ENCODE measurements at regions not wholly inside any gene's neighbourhood (a gene's known extent, or its start where the extent isn't known, plus 50 kb on each side); places are given as distances from the start of the nearest gene placed in this dataset.

DNA sequence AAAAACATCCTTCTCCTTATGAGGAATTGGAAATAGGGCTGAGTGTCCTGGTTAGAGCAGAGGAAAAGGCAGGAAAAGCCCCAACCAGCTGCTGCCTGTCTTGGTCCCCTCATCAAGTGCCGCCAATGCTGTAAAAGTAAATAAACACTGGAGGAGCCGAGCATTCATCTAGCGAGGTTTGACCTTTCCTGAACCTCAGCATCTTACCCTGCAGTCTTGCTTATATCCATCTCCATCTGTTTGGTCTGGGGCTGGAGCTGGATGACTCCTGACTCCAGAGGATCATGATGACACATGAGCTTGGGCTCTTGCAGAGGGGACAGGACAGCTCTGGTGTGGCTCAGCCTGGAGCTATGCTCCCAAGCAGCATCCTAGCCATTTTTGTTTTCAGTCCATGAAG, 501.1 kb downstream of the TNS3 start:
- H3K4me1 Mint-ChIP-seq, result no peaks in the 10 kb centered on the region
- no peak for ATAC-seq
- no peaks in the 10 kb centered on the region for H3K36me3 Mint-ChIP-seq
- TF ChIP-seq ZBTB21 (CRISPR knock-in tag; IDR thresholded peaks at IDR 0.05; ENCODE audit: borderline replicate concordance) (no peak), ZNF219 (CRISPR knock-in tag; IDR thresholded peaks at IDR 0.05; ENCODE audit: borderline replicate concordance) (no peak), CBFB (CRISPR knock-in tag; IDR thresholded peaks at IDR 0.05; ENCODE audit: low read depth) (no peak), JUN (CRISPR knock-in tag; IDR thresholded peaks at IDR 0.05) (no peak)
- TF ChIP-seq, protein P1, sequence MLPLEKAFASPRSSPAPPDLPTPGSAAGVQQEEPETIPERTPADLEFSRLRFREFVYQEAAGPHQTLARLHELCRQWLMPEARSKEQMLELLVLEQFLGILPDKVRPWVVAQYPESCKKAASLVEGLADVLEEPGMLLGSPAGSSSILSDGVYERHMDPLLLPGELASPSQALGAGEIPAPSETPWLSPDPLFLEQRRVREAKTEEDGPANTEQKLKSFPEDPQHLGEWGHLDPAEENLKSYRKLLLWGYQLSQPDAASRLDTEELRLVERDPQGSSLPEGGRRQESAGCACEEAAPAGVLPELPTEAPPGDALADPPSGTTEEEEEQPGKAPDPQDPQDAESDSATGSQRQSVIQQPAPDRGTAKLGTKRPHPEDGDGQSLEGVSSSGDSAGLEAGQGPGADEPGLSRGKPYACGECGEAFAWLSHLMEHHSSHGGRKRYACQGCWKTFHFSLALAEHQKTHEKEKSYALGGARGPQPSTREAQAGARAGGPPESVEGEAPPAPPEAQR (CRISPR knock-in tag; IDR thresholded peaks at IDR 0.05), result no peak
- TF ChIP-seq, protein P2, sequence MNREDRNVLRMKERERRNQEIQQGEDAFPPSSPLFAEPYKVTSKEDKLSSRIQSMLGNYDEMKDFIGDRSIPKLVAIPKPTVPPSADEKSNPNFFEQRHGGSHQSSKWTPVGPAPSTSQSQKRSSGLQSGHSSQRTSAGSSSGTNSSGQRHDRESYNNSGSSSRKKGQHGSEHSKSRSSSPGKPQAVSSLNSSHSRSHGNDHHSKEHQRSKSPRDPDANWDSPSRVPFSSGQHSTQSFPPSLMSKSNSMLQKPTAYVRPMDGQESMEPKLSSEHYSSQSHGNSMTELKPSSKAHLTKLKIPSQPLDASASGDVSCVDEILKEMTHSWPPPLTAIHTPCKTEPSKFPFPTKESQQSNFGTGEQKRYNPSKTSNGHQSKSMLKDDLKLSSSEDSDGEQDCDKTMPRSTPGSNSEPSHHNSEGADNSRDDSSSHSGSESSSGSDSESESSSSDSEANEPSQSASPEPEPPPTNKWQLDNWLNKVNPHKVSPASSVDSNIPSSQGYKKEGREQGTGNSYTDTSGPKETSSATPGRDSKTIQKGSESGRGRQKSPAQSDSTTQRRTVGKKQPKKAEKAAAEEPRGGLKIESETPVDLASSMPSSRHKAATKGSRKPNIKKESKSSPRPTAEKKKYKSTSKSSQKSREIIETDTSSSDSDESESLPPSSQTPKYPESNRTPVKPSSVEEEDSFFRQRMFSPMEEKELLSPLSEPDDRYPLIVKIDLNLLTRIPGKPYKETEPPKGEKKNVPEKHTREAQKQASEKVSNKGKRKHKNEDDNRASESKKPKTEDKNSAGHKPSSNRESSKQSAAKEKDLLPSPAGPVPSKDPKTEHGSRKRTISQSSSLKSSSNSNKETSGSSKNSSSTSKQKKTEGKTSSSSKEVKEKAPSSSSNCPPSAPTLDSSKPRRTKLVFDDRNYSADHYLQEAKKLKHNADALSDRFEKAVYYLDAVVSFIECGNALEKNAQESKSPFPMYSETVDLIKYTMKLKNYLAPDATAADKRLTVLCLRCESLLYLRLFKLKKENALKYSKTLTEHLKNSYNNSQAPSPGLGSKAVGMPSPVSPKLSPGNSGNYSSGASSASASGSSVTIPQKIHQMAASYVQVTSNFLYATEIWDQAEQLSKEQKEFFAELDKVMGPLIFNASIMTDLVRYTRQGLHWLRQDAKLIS (CRISPR knock-in tag; IDR thresholded peaks at IDR 0.05; ENCODE audit: borderline replicate concordance), result no peak
- TF ChIP-seq, protein P3, sequence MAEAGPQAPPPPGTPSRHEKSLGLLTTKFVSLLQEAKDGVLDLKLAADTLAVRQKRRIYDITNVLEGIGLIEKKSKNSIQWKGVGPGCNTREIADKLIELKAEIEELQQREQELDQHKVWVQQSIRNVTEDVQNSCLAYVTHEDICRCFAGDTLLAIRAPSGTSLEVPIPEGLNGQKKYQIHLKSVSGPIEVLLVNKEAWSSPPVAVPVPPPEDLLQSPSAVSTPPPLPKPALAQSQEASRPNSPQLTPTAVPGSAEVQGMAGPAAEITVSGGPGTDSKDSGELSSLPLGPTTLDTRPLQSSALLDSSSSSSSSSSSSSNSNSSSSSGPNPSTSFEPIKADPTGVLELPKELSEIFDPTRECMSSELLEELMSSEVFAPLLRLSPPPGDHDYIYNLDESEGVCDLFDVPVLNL (CRISPR knock-in tag; IDR thresholded peaks at IDR 0.05; ENCODE audit: borderline replicate concordance, low read depth), result no peak
- POLR2A ChIA-PET, result no interaction called here
- H3K9me3 Mint-ChIP-seq, result no peaks in the 10 kb centered on the region
- no peak overlapping the region for H3K4me3 Mint-ChIP-seq
- H3K27ac Mint-ChIP-seq, result no peak overlapping the region
- CTCF ChIA-PET, result no interaction called here
- no peaks in the 10 kb centered on the region for H3K27me3 Mint-ChIP-seq (ENCODE audit: low read depth)
- no peak for DNase-seq (ENCODE audit: low spot score)

DNA sequence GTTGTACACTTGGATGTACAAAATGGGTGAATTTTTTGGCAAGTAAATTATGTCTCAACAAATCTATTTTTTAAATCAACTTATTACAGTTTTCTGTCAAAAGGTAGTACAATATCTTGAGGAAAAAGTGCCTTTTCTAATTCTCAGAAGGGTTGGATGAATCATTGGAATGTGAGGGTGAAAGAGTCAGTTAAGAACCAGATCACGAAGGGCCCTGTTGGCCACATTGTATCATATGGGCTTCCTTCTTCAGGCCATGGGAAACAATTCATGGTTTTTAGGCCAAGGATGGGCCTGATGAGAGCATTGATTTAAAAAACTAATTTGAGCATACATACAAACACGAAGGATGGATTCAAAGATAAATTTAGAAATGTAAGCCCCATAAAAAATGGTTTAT, 503.7 kb downstream of the TNS3 start:
- Mint-ChIP-seq H3K4me3 (no peak overlapping the region), H3K9me3 (no peaks in the 10 kb centered on the region), H3K27ac (no peak overlapping the region), H3K36me3 (no peaks in the 10 kb centered on the region), H3K27me3 (ENCODE audit: low read depth) (no peaks in the 10 kb centered on the region), H3K4me1 (peaks cover 8% of the 10 kb centered on the region; the same call in 1 of the 2 replicates)
- TF ChIP-seq EMX1 (CRISPR knock-in tag; IDR thresholded peaks at IDR 0.05) (no peak), NR1H2 (CRISPR knock-in tag; IDR thresholded peaks at IDR 0.05) (no peak), FOXJ3 (CRISPR knock-in tag; IDR thresholded peaks at IDR 0.05; ENCODE audit: borderline replicate concordance) (no peak), RELA (CRISPR knock-in tag; IDR thresholded peaks at IDR 0.05; ENCODE audit: borderline replicate concordance) (no peak), SOX15 (CRISPR knock-in tag; IDR thresholded peaks at IDR 0.05) (no peak), MXD4 (CRISPR knock-in tag; IDR thresholded peaks at IDR 0.05; ENCODE audit: borderline replicate concordance) (no peak), KAT7 (CRISPR knock-in tag; IDR thresholded peaks at IDR 0.05; ENCODE audit: borderline replicate concordance) (no peak), NFYB (CRISPR knock-in tag; conservative IDR thresholded peaks at IDR 0.05; ENCODE audit: low read depth) (no peak), FOXK1 (CRISPR knock-in tag; IDR thresholded peaks at IDR 0.05) (no peak), GRHL2 (CRISPR knock-in tag; IDR thresholded peaks at IDR 0.05; ENCODE audit: insufficient replicate concordance, severe bottlenecking) (no peak), SP1 (CRISPR knock-in tag; conservative IDR thresholded peaks at IDR 0.05) (no peak), ESRRA (CRISPR knock-in tag; IDR thresholded peaks at IDR 0.05; ENCODE audit: borderline replicate concordance) (no peak)
- TF ChIP-seq, protein P4, sequence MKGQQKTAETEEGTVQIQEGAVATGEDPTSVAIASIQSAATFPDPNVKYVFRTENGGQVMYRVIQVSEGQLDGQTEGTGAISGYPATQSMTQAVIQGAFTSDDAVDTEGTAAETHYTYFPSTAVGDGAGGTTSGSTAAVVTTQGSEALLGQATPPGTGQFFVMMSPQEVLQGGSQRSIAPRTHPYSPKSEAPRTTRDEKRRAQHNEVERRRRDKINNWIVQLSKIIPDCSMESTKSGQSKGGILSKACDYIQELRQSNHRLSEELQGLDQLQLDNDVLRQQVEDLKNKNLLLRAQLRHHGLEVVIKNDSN (CRISPR knock-in tag; IDR thresholded peaks at IDR 0.05), result no peak
- TF ChIP-seq, protein P5, sequence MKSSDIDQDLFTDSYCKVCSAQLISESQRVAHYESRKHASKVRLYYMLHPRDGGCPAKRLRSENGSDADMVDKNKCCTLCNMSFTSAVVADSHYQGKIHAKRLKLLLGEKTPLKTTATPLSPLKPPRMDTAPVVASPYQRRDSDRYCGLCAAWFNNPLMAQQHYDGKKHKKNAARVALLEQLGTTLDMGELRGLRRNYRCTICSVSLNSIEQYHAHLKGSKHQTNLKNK (CRISPR knock-in tag; IDR thresholded peaks at IDR 0.05), result no peak
- TF ChIP-seq, protein P6, sequence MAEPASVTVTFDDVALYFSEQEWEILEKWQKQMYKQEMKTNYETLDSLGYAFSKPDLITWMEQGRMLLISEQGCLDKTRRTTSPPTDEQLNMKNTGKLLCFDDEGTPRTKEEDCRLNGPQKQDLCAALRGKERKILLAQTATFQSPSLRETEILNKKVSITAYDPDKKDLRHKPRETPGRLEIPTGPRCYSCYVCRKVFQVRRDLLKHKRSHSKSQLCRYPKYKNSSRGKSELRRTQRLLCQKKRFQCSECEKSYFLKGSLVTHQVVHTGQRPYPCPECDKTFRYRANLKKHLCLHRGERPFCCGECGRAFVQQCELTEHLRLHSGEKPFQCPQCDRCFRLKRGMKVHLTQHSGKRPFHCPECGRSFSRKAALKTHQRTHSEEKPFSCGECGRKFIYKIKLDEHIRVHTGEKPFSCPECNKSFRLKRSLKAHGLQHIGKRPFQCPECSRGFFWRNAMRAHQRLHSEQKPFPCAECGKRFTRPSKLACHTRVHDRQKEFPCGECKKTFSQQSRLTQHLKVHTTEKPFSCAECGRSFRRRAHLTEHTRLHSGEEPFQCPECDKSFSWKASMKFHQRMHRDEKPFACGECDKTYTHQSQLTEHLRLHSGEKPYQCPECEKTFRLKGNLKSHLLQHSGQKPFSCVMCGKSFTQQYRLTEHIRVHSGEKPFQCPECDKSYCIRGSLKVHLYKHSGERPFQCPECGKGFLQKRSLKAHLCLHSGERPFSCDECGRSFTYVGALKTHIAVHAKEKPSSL (CRISPR knock-in tag; conservative IDR thresholded peaks at IDR 0.05), result no peak
- CTCF ChIA-PET, result no interaction called here
- POLR2A ChIA-PET, result no interaction called here
- ATAC-seq (no peak), DNase-seq (ENCODE audit: low spot score) (no peak)
